SK-N-SH (cell line): ENCODE measurements at regions not wholly inside any gene's neighbourhood (a gene's known extent, or its start where the extent isn't known, plus 50 kb on each side); places are given as distances from the start of the nearest gene placed in this dataset.

Experiments
- CTCF ChIP-seq: fragments of 200-600 bp; sonication (generic); IDR thresholded peaks from 2 replicates; pipeline ENCODE4 v1.6.1; 2017; ENCODE audit warnings: antibody characterized with exemption, mild to moderate bottlenecking, moderate library complexity
- POLR2AphosphoS5 ChIP-seq: IDR thresholded peaks from 2 replicates; pipeline ENCODE4 v1.6.1; 2012; ENCODE audit warnings: low read depth, low read length
- RFX5 ChIP-seq: IDR thresholded peaks from 2 replicates; pipeline ENCODE4 v1.6.1; 2012; ENCODE audit warnings: mild to moderate bottlenecking, improper control_type of control experiment, low read length

- no peak for TF ChIP-seq CTCF
- TF ChIP-seq RFX5: no peak
- no peak for TF ChIP-seq POLR2AphosphoS5
Observed at GRCh38 chr22:47333625-47334024, 571.2 kb downstream of the TBC1D22A start.
